ENCODE measurements at regions not wholly inside any gene's neighbourhood (a gene's known extent, or its start where the extent isn't known, plus 50 kb on each side); places are given as distances from the start of the nearest gene placed in this dataset.

DNA sequence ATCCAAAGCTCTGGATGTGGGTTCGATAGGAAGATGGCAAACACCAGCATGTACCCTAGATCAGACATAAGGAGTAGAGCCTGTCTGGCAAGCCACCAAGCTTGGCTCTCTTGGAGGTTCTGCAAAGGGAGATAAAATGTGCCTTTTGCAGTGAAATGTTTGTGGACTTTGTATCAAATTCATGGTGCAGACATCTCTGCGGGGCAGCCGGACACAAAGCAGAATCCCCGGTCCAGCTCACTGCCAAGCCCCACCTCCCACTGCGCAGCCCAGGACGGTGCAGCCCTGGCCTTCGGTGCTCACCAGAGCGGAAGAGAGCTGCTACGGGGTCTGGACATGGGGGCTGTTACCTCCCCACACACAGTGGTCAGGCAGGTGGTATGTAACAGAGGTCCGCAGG, 333.6 kb upstream of the JARID2 start:
- TF ChIP-seq, protein P1, sequence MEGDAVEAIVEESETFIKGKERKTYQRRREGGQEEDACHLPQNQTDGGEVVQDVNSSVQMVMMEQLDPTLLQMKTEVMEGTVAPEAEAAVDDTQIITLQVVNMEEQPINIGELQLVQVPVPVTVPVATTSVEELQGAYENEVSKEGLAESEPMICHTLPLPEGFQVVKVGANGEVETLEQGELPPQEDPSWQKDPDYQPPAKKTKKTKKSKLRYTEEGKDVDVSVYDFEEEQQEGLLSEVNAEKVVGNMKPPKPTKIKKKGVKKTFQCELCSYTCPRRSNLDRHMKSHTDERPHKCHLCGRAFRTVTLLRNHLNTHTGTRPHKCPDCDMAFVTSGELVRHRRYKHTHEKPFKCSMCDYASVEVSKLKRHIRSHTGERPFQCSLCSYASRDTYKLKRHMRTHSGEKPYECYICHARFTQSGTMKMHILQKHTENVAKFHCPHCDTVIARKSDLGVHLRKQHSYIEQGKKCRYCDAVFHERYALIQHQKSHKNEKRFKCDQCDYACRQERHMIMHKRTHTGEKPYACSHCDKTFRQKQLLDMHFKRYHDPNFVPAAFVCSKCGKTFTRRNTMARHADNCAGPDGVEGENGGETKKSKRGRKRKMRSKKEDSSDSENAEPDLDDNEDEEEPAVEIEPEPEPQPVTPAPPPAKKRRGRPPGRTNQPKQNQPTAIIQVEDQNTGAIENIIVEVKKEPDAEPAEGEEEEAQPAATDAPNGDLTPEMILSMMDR (IDR thresholded peaks at IDR 0.05) = no peak
- no peak for TF ChIP-seq POLR2AphosphoS5 (IDR thresholded peaks at IDR 0.05)

Data from sigmoid colon (tissue), 4 donors.